Stomach (tissue), 8 donors: ENCODE measurements at regions not wholly inside any gene's neighbourhood (a gene's known extent, or its start where the extent isn't known, plus 50 kb on each side); places are given as distances from the start of the nearest gene placed in this dataset.

Source experiments
- DNase-seq, 2 donors: peaks; one replicate each; pipeline versions ENCODE4 v3.0.0 to v3.0.0-alpha.2; 2013 to 2019
- H3K27ac ChIP-seq, 5 donors: fragments of 200-600 bp in 4 of 5; sonication (generic) in 4 of 5; one replicate each; pipeline ENCODE4 v1.5.1; 2013 to 2019; ENCODE audit warnings: mild to moderate bottlenecking in 1 of 5, moderate library complexity in 1 of 5
- H3K27me3 ChIP-seq, 3 donors: fragments of 200-600 bp; sonication (generic); one replicate each; pipeline ENCODE4 v1.5.1; 2017 to 2019; ENCODE audit warnings: mixed run types in 1 of 3
- H3K36me3 ChIP-seq, 4 donors: fragments of 200-600 bp; sonication (generic); 1 replicate in 3 of 4; 2 replicates in 1 of 4; pipeline ENCODE4 v1.5.1; 2016 to 2019
- H3K4me1 ChIP-seq, 4 donors: fragments of 200-600 bp; sonication (generic); one replicate each; pipeline ENCODE4 v1.5.1; 2016 to 2019
- H3K4me3 ChIP-seq, 4 donors: fragments of 200-600 bp; sonication (generic) in 3 of 4; one replicate each; pipeline ENCODE4 v1.5.1; 2016 to 2019; ENCODE audit warnings: mild to moderate bottlenecking in 1 of 4
- H3K9me3 ChIP-seq, 4 donors: fragments of 200-600 bp; sonication (generic); one replicate each; pipeline ENCODE4 v1.5.1; 2016 to 2019
- EP300 ChIP-seq: sonication (generic); formaldehyde crosslinking; IDR thresholded peaks from one replicate; pipeline ENCODE4 v1.6.1; 2017; ENCODE audit warnings: antibody characterized with exemption
- POLR2A ChIP-seq, 4 donors: fragments of 450-650 bp; IDR thresholded peaks; one replicate each; pipeline ENCODE4 v1.6.1; 2016; ENCODE audit warnings: antibody characterized with exemption in 4 of 4, control low read depth in 2 of 4, mild to moderate bottlenecking in 1 of 4, moderate library complexity in 1 of 4
- POLR2AphosphoS5 ChIP-seq, 3 donors: sonication (generic); formaldehyde crosslinking; IDR thresholded peaks; one replicate each; pipeline ENCODE4 v1.6.1; 2016; ENCODE audit warnings: antibody characterized with exemption in 3 of 3
- WGBS, 5 donors: extraction: QIAGEN DNeasy Blood & Tissue Kit in 3 of 5; methylation state at CpG; one replicate each; pipeline versions ENCODE4 v1.1.5 to v1.1.7; 2013 to 2018; 5-methylcytosine and 5-hydroxymethylcytosine counted together
- intact Hi-C: fragments of 100-400 bp; cut with DNase I; formaldehyde crosslinking; loops from one replicate; pipeline ENCODE4 v1.15.1; 2023; ENCODE audit warnings: low total_unique reads
- TF ChIP-seq, protein P1 (sequence below), 7 experiments: fragments of 450-650 bp in 4 of 7; fragments of 200-600 bp in 3 of 7; sonication (generic) in 3 of 7; IDR thresholded peaks; one replicate each; pipeline ENCODE4 v1.5.1; 2016 to 2019; ENCODE audit warnings: antibody characterized with exemption in 7 of 7, control low read depth in 2 of 7, mild to moderate bottlenecking in 1 of 7
- donor health status: healthy with polysubstance abuse.
- donor health status: Bipolar disorder and iron deficiency.
- donor health status: healthy.

DNA sequence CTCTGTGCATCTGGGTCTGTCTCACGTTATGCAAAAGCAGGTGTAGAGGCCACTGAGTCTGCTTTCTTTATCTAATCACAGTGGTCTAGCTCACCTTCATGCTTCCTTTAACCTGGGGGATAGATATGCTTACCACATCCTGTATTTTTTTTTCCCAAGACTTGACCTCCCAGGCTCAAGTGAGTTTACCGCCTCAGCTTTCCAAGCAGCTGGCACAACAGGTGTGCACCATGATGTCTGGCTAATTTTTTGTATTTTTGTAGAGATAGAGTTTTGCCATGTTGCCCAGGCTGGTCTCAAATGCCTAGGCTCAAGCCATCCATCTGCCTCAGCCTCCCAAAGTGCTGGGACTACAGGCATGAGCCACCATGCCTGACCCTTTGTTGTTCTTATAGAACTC is 236.0 kb downstream of the ATP23 start:
- no peaks in the 10 kb centered on the region for H3K27me3 ChIP-seq
- intact Hi-C loops, result no loop called here
- no peak for TF ChIP-seq POLR2AphosphoS5 (IDR thresholded peaks at IDR 0.05)
- TF ChIP-seq EP300, result no peak
- TF ChIP-seq, protein P1, sequence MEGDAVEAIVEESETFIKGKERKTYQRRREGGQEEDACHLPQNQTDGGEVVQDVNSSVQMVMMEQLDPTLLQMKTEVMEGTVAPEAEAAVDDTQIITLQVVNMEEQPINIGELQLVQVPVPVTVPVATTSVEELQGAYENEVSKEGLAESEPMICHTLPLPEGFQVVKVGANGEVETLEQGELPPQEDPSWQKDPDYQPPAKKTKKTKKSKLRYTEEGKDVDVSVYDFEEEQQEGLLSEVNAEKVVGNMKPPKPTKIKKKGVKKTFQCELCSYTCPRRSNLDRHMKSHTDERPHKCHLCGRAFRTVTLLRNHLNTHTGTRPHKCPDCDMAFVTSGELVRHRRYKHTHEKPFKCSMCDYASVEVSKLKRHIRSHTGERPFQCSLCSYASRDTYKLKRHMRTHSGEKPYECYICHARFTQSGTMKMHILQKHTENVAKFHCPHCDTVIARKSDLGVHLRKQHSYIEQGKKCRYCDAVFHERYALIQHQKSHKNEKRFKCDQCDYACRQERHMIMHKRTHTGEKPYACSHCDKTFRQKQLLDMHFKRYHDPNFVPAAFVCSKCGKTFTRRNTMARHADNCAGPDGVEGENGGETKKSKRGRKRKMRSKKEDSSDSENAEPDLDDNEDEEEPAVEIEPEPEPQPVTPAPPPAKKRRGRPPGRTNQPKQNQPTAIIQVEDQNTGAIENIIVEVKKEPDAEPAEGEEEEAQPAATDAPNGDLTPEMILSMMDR (IDR thresholded peaks at IDR 0.05), result no peak
- no peak for TF ChIP-seq POLR2A (IDR thresholded peaks at IDR 0.05)
- H3K27ac ChIP-seq, result no peak overlapping the region
- H3K4me1 ChIP-seq, result peaks cover 0 to under 1% (median 0%) of the 10 kb centered on the region in 4 donors
- H3K36me3 ChIP-seq, result no peaks in the 10 kb centered on the region
- WGBS, 5 donors, result 64 to 81% (median 70%) methylated on average over 2 of the region's 2 CpGs
- H3K4me3 ChIP-seq, result no peak overlapping the region
- no peak for DNase-seq
- H3K9me3 ChIP-seq, result no peaks in the 10 kb centered on the region

GRCh38 chr12:58184212-58184611 is 242.8 kb downstream of the ATP23 start:
- Histone ChIP-seq H3K4me3 (no peak overlapping the region), H3K36me3 (no peaks in the 10 kb centered on the region), H3K27me3 (no peaks in the 10 kb centered on the region), H3K27ac (no peak overlapping the region), H3K4me1 (no peaks in the 10 kb centered on the region), H3K9me3 (peaks cover 0 to 7% (median 4%) of the 10 kb centered on the region in 4 donors)
- intact Hi-C loops, result no loop called here
- TF ChIP-seq POLR2A (IDR thresholded peaks at IDR 0.05), result no peak
- no peak for TF ChIP-seq POLR2AphosphoS5 (IDR thresholded peaks at IDR 0.05)
- TF ChIP-seq, protein P1 (IDR thresholded peaks at IDR 0.05), result no peak
- no peak for TF ChIP-seq EP300
- DNase-seq, result no peak

DNA sequence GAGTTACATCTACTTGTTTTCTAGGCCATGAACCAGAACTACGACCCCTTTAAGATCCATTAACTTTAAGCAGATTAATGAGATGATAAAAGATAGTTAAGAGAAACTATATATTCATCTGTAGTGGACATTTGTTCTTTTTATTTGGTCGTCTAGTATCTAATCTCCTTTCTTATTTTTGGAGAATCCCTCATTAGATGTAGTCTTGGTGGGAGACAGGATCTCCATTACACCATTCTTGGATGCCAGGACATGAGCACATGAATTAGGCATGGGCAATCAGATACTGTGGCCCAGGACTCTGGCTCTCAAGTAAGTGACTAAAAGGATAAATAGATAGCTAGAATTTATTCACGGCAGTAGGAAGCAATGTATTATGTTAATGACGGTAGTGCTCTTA is 245.0 kb downstream of the ATP23 start:
- H3K36me3 ChIP-seq, result no peaks in the 10 kb centered on the region
- H3K4me1 ChIP-seq, result no peaks in the 10 kb centered on the region
- intact Hi-C loops, result no loop called here
- 79 to 95% (median 92%) methylated on average over 4 of the region's 4 CpGs for WGBS, 5 donors
- TF ChIP-seq POLR2AphosphoS5 (IDR thresholded peaks at IDR 0.05) (no peak), POLR2A (IDR thresholded peaks at IDR 0.05) (no peak), EP300 (no peak)
- TF ChIP-seq, protein P1 (IDR thresholded peaks at IDR 0.05), result no peak
- H3K9me3 ChIP-seq, result peaks cover 0 to 7% (median 4%) of the 10 kb centered on the region in 4 donors
- no peak for DNase-seq
- H3K4me3 ChIP-seq, result no peak overlapping the region
- no peak overlapping the region for H3K27ac ChIP-seq
- no peaks in the 10 kb centered on the region for H3K27me3 ChIP-seq

GRCh38 chr12:58186914-58187313 is 245.5 kb downstream of the ATP23 start:
- TF ChIP-seq, protein P1 (IDR thresholded peaks at IDR 0.05), result no peak
- TF ChIP-seq POLR2AphosphoS5 (IDR thresholded peaks at IDR 0.05), result no peak
- no peak for TF ChIP-seq EP300
- no peak for TF ChIP-seq POLR2A (IDR thresholded peaks at IDR 0.05)
- no peak for DNase-seq
- Histone ChIP-seq H3K27me3 (no peaks in the 10 kb centered on the region), H3K36me3 (no peaks in the 10 kb centered on the region), H3K4me3 (no peak overlapping the region), H3K4me1 (no peaks in the 10 kb centered on the region), H3K27ac (no peak overlapping the region), H3K9me3 (peaks cover 0 to 7% (median 4%) of the 10 kb centered on the region in 4 donors)
- 72 to 86% (median 77%) methylated on average over 3 of the region's 3 CpGs for WGBS, 5 donors
- intact Hi-C loops, result no loop called here
